HG02884 (cell line): ENCODE measurements at regions not wholly inside any gene's neighbourhood (a gene's known extent, or its start where the extent isn't known, plus 50 kb on each side); places are given as distances from the start of the nearest gene placed in this dataset.
"Not testable (repeated sequence)": the region's sequence is repeated elsewhere in the genome, so short reads cannot be mapped to it uniquely, and the experiment has no call there.

Experiments
- ATAC-seq: cut with Tn5 transposase; IDR thresholded peaks from one replicate; pipeline ENCODE4 v1.9.1; 2021; ENCODE audit warnings: mild to moderate bottlenecking, moderate library complexity; ENCODE audit not compliant: unreplicated experiment

GRCh38 chrY:18325499-18326279 lies 220.8 kb upstream of the HSFY1 start:
- not testable (repeated sequence) for ATAC-seq

- peak; percentile 85 for ATAC-seq
Measured at GRCh38 chrY:18326280-18326875, 220.1 kb upstream of the HSFY1 start.

- not testable (repeated sequence) for ATAC-seq
Measured at GRCh38 chrY:18342496-18342895, 204.0 kb upstream of the HSFY1 start.
